Fibroblast of skin of left quadriceps (primary cell): ENCODE measurements at regions not wholly inside any gene's neighbourhood (a gene's known extent, or its start where the extent isn't known, plus 50 kb on each side); places are given as distances from the start of the nearest gene placed in this dataset.

Experiments
- DNase-seq, 2 experiments: peaks; one replicate each; pipeline ENCODE4 v3.0.0-alpha.2; 2013; ENCODE audit warnings: low read depth in 2 of 2

DNA sequence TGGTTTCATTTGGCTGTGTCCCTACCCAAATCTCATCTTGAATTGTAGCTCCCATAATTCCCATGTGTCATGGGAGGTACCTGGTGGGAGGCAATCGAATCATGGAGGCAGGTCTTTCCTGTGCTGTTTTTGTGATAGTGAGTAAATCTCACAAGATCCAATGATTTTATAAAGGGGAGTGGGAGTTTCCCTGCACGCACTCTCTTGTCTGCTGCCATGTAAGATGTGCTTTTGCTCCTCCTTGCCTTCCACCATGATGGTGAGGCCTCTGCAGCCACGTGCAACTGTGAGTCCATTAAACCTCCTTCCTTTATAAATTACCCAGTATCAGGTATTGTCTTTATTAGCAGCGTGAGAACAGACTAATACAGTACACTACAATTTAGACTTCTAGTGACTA, 67.5 kb upstream of the LINC01488 start:
- no peak for DNase-seq

GRCh38 chr11:69414773-69415187, 66.7 kb upstream of the LINC01488 start:
- DNase-seq, result no peak

GRCh38 chr11:69415411-69416142, 65.9 kb upstream of the LINC01488 start:
- no peak for DNase-seq

- DNase-seq, result no peak
Observed at GRCh38 chr11:69416143-69416515, 65.3 kb upstream of the LINC01488 start.

DNA sequence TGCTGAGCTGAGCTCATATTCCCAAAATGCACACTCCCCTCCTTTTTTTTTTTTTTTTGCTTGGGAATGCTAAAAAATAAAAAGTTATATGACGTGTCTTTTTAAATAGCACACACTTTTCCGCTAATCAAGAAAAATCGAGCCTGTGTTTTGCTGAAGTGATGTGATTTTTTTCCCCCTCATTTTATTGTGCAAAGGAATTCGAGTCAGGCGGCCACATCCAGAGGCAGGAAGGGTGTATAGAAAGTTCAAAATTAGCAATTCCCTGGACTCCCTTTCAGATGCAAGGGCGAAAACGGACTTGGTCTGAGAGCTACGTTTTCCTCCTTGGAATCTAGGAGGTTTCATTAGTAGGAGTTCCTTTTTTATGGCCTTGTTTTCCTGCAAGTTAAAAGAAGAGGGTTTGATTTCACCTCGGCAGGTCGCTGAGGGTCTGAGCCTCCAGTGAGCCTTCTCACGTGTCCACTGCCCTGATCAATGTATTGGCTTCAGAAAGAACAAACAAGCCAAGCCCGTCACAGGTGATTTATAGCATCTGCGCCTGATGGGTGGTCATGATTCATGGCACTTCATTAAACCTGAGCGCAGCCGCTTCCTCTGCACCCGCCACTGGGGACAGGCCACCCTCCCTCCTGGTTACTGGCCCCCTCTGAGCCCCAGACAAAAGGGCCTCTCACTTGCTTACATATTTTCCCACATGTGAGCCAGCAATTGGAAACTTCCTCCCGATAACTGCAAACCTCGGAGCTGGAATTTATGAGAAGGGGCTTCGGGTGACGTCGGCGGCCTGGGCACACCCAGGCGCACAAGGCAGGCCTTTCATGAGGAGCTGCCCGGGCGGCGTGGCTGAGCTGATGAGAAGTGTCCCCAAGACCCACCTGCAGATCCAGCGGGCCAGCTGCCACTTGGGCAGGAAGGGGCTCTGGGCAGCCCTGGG, 64.4 kb upstream of the LINC01488 start:
- no peak for DNase-seq

DNA sequence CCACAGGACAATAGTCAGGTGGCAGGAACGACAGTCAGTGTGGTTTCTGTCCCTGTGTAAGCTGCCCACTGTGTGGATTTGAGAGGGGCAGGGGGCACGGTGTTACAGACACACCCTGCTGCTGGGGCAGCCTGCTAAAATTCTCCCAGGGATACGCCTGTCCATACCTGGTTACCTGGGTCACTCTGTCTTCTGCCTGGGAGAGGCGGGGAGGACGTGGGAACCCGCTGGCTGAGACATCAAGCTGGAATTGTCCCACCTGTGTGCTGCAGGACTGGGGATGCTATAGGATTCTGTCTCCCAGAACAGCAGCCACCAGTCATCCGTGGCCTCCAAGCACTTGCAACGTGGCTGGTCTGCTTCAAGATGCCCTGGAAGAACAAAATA, 63.8 kb upstream of the LINC01488 start:
- no peak for DNase-seq

DNA sequence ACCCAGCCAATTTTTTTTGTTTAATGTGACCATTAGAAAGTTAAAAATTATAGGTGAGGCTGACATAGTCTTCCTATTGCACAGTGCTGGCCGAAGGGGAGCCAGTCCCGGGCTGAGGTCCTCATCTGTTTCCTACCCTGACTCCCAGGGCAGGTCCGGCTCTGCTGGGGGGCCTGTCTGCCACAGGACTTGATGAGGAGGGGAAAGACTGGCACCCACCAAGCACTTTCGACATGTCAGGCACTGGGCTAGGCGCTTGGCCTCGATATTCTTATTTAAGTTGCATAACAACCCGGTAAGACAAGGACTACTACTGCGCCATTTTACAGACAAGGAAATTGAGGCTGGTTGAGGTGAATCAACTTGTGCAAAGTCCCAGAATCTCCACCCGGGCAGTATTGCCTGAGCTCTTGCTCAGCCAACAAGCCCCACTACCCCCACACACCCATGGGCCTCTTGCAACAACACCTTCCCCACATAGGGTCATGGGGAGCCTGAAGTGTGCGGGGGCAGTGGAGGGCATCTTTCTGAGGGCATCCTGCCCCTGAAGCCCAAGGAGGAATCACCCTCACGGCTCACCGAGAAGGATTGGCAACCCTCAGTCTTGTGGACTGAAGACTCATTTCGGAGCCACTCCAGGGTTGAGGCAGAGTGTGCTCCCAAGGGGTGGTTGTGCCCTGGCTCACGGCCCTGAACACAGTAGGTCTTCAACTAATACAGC, 62.7 kb upstream of the LINC01488 start:
- no peak for DNase-seq

- DNase-seq, result no peak
Observed at GRCh38 chr11:69419662-69420395, 61.6 kb upstream of the LINC01488 start.

- DNase-seq, result no peak
Observed at GRCh38 chr11:69422645-69423044, 58.8 kb upstream of the LINC01488 start.

DNA sequence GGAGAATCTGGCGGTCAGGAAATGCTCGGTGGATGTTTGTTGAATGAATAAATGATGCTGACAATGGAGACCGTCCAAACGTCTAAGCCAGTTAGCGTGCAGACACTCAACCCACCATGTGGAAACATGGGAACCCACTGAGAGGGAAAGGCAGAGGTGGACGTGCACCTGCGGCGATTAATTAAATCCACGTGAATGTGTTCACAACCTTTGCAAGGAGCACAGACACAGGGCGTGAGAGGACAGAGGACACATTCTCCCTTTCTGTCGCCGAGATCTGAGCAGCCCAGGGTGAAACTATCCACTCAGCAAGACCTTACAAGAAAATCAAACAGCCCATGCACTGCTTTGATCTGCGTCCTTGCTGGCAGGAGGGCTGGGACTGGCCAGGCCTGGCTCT, 58.3 kb upstream of the LINC01488 start:
- DNase-seq, result no peak

DNA sequence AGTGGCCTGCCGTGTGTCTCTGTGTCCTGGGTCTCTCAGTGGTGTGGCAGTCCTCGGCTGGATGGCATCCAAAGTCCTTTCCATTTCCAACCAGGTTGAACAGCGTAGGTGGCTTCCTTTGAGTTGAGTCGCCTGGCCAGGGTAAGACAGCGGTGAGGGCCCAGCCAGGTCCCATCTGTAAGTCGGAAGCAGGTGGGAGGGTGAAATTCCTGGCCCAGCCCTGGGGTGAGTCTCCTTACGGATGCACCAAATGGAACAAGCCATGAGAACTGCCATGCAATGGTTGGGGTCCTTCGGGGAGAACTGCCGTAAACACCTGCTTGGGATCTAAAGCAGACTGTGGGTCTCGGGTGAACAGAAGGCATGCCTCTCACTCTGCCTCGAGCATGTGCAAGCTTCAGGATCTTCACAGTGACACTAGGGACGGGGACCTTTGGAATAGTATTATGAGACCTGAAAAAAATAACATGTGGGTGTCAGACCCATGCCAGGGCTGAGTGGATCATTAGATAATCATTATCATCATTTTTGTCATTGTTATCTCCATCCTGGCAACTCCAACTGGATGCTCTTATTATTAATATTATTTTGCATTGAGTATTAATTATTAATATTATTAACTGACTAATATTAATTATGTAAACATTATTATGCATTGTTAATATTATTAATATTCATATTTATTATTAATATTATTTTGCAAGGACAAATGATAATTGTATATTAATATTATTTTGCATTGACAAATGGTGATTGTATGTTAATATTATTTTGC, 57.7 kb upstream of the LINC01488 start:
- DNase-seq, result no peak

DNA sequence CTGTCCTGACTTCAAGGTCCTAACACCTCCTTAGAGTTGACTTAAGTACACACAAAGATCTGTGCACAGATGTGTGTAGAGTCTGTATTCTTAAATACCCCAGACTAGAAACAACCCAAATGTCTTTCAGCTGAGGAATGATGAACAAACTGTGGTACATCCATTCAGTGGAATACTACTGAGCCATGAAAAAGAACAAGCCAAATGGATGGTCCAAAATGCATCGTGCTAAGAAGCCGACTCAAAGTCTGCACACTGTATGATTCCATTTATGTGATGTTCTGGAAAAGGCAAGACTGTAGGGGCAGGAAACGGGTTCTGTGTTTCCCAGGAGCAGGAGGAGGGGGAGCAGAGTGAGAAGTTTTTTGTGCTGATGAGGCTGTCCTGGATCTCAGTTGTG, 56.7 kb upstream of the LINC01488 start:
- DNase-seq, result no peak

DNA sequence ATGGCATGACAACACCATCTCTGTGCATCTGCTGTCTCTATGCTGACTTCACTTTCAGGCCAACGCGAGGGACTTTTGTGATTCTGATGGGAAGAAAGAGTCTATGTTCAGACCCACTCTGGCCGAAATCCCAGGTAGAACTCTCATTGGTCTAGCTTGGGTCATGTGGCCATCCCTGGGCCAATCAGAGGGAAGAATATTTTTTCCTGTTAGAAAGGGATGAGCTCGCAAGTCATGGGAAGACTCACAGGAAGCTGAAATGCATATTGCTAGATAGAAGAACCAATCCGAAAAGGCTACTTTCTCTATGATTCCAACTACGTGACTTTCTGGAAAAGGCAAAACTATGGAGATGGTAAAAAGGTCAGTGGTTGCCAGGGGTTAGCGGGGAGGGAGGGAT, 56.0 kb upstream of the LINC01488 start:
- no peak for DNase-seq

DNA sequence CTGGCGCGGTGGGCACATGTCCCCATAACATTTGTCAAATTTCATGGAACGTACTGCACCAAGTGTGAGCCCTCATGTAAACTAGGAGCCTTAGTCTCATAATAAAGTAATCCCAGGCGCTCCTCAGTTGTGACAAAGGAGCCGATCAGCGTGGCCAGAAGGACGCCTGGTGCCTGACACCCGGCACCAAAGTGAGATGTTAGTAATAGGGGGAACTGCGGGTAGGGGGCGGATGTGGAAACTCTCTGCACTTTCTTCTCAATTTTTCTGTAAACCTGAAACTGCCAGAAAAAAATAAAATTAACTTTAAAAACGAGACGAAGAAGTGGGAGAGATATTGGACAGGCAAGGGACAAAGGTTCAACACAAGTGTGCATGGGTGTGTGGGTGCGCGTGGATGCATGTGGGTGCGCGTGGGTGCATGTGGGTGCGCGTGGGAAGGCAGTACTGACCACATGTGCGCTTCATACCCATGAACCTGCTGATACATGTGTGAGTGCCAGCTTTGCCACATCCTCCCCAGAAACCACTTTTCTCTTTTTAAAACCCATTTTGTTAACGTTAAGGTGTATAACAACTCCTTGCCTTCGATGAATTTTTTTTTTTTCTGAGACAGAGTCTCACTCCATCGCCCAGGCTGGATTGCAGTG, 55.4 kb upstream of the LINC01488 start:
- no peak for DNase-seq

- DNase-seq, result no peak
Observed at GRCh38 chr11:69427337-69427736, 54.1 kb upstream of the LINC01488 start.

GRCh38 chr11:69427906-69428880, 53.3 kb upstream of the LINC01488 start:
- no peak for DNase-seq

DNA sequence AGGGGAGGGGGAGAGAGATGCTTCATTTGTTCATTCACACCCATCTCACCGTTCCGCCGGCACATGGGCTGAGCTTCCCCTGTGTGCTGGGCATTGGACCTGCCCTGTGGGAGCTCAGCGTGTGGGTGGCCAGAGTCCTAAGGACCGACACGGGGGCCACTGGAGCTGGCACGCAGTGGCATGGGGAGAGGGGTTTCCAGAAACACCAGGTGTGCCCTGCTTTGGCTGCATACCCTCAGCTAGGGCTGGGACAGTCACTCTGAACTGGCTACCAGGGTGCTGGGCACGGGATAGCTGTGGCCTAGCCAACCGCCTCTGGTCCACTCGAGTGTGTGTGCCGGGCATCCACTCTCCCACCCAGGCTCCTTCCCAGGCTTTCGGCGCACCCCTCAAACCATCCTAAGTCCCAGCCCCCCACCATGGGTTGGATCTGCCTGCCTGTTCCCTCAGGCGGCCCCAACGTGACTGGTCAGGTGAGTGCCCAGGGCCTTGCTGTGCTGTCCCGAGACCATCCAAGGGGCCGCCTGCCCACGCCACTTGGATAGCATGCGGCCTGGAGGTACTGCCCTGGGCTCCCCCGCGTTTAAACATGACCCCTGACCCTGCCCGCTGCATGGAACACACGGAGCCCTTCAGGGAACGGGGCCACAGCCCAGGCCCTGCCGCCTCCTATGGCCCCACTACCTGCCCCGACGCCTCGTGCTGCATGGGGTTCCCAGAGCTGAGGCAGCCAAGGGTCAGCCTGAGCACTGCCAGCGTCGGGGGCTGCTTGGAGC, 51.6 kb upstream of the LINC01488 start:
- no peak for DNase-seq

DNA sequence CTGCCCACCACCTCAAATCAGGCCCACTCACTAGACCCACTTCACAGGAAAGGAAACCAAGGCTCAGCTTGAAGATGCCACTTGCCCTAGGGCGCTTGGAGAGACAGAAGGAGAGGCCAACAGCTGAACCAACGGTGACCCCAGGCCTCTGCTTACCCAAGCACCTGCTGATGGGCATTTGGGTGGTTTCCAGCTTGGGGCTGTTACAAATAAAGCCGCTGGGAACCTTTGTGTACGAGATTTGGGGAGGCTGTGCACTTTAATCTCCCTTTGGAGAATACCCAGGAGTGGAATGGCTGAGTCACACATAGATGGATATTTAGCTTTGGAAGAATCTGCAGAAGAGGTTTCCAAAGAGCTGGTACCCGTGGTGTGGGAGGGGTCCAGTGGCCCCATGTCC, 50.9 kb upstream of the LINC01488 start:
- DNase-seq, result no peak
